ENCODE measurements at regions not wholly inside any gene's neighbourhood (a gene's known extent, or its start where the extent isn't known, plus 50 kb on each side); places are given as distances from the start of the nearest gene placed in this dataset.

- no peak for DNase-seq
- H3K27me3 ChIP-seq (ENCODE audit: control insufficient read depth, insufficient read depth, low read length): no peaks in the 10 kb centered on the region
- H3K9me3 ChIP-seq (ENCODE audit: control insufficient read depth in 2 of 3, insufficient read depth in 1 of 3, low read length in 3 of 3): no peaks in the 10 kb centered on the region
- intact Hi-C loops (cut with DNase I): no loop called here
- H3K4me1 ChIP-seq (ENCODE audit: control insufficient read depth in 2 of 3, insufficient read depth in 2 of 3, low read depth in 1 of 3, low read length in 3 of 3): peaks cover 0 to 7% (median 0%) of the 10 kb centered on the region in 3 donors
- H3K27ac ChIP-seq (ENCODE audit: low read depth in 2 of 2, low read length in 2 of 2): no peak overlapping the region
- H3K36me3 ChIP-seq (ENCODE audit: control insufficient read depth in 2 of 3, insufficient read depth in 3 of 3, low read length in 3 of 3): peaks cover 9 to 24% (median 11%) of the 10 kb centered on the region in 3 donors
- no peak for FAIRE-seq
- no peak overlapping the region for H3K9ac ChIP-seq (ENCODE audit: low read length in 3 of 3)
- no peak for TF ChIP-seq CTCF (IDR thresholded peaks at IDR 0.05; ENCODE audit: borderline replicate concordance, extremely low read depth, insufficient read depth)
- H3K4me3 ChIP-seq (ENCODE audit: low read length in 3 of 3): no peak overlapping the region
Measured at GRCh38 chr20:3315136-3315535, 76.1 kb upstream of the SLC4A11 start.

GRCh38 chr20:3314391-3314790 lies 75.4 kb upstream of the SLC4A11 start:
- Histone ChIP-seq H3K36me3 (ENCODE audit: control insufficient read depth in 2 of 3, insufficient read depth in 3 of 3, low read length in 3 of 3) (peaks cover 9 to 22% (median 11%) of the 10 kb centered on the region in 3 donors), H3K4me1 (ENCODE audit: control insufficient read depth in 2 of 3, insufficient read depth in 2 of 3, low read depth in 1 of 3, low read length in 3 of 3) (peaks cover 0 to 7% (median 0%) of the 10 kb centered on the region in 3 donors), H3K27ac (ENCODE audit: low read depth in 2 of 2, low read length in 2 of 2) (peak overlapping the region in 1 of 2 donors; percentile 35), H3K9me3 (ENCODE audit: control insufficient read depth in 2 of 3, insufficient read depth in 1 of 3, low read length in 3 of 3) (no peaks in the 10 kb centered on the region), H3K27me3 (ENCODE audit: control insufficient read depth, insufficient read depth, low read length) (no peaks in the 10 kb centered on the region), H3K9ac (ENCODE audit: low read length in 3 of 3) (no peak overlapping the region), H3K4me3 (ENCODE audit: low read length in 3 of 3) (no peak overlapping the region)
- DNase-seq (no peak), FAIRE-seq (no peak)
- intact Hi-C loops (cut with DNase I): no loop called here
- no peak for TF ChIP-seq CTCF (IDR thresholded peaks at IDR 0.05; ENCODE audit: borderline replicate concordance, extremely low read depth, insufficient read depth)

GRCh38 chr20:3313683-3314065 lies 74.7 kb upstream of the SLC4A11 start:
- intact Hi-C loops (cut with DNase I): no loop called here
- no peak overlapping the region for H3K9ac ChIP-seq (ENCODE audit: low read length in 3 of 3)
- DNase-seq (peak in 1 of 5 donors; percentile 14), FAIRE-seq (no peak)
- H3K27ac ChIP-seq (ENCODE audit: low read depth in 2 of 2, low read length in 2 of 2): no peak overlapping the region
- TF ChIP-seq CTCF (IDR thresholded peaks at IDR 0.05; ENCODE audit: borderline replicate concordance, extremely low read depth, insufficient read depth): no peak
- no peaks in the 10 kb centered on the region for H3K9me3 ChIP-seq (ENCODE audit: control insufficient read depth in 2 of 3, insufficient read depth in 1 of 3, low read length in 3 of 3)
- peaks cover 0 to 7% (median 0%) of the 10 kb centered on the region in 3 donors for H3K4me1 ChIP-seq (ENCODE audit: control insufficient read depth in 2 of 3, insufficient read depth in 2 of 3, low read depth in 1 of 3, low read length in 3 of 3)
- H3K27me3 ChIP-seq (ENCODE audit: control insufficient read depth, insufficient read depth, low read length): no peaks in the 10 kb centered on the region
- H3K36me3 ChIP-seq (ENCODE audit: control insufficient read depth in 2 of 3, insufficient read depth in 3 of 3, low read length in 3 of 3): peaks cover 11 to 28% (median 11%) of the 10 kb centered on the region in 3 donors
- H3K4me3 ChIP-seq (ENCODE audit: low read length in 3 of 3): no peak overlapping the region
